Astrocyte (in vitro differentiated cells and primary cell): ENCODE measurements at regions not wholly inside any gene's neighbourhood (a gene's known extent, or its start where the extent isn't known, plus 50 kb on each side); places are given as distances from the start of the nearest gene placed in this dataset.
"Not testable (repeated sequence)": the region's sequence is repeated elsewhere in the genome, so short reads cannot be mapped to it uniquely, and the experiment has no call there.

ENCODE experiments used
- EZH2 ChIP-seq: IDR thresholded peaks from 2 replicates; pipeline ENCODE4 v1.6.1; 2012; ENCODE audit warnings: mild to moderate bottlenecking, low read length, inconsistent platforms; ENCODE audit not compliant: insufficient read depth
- TF ChIP-seq, protein P1 (sequence below): IDR thresholded peaks from 2 replicates; pipeline ENCODE4 v1.5.1; 2011; ENCODE audit warnings: low read depth, mild to moderate bottlenecking, inconsistent platforms, low read length, moderate library complexity; ENCODE audit not compliant: insufficient read depth

DNA sequence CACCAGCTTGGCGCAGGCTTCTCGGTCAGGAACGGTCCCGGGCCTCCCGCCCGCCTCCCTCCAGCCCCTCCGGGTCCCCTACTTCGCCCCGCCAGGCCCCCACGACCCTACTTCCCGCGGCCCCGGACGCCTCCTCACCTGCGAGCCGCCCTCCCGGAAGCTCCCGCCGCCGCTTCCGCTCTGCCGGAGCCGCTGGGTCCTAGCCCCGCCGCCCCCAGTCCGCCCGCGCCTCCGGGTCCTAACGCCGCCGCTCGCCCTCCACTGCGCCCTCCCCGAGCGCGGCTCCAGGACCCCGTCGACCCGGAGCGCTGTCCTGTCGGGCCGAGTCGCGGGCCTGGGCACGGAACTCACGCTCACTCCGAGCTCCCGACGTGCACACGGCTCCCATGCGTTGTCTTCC lies 422.3 kb downstream of the OR4F29 start:
- TF ChIP-seq, protein P1, sequence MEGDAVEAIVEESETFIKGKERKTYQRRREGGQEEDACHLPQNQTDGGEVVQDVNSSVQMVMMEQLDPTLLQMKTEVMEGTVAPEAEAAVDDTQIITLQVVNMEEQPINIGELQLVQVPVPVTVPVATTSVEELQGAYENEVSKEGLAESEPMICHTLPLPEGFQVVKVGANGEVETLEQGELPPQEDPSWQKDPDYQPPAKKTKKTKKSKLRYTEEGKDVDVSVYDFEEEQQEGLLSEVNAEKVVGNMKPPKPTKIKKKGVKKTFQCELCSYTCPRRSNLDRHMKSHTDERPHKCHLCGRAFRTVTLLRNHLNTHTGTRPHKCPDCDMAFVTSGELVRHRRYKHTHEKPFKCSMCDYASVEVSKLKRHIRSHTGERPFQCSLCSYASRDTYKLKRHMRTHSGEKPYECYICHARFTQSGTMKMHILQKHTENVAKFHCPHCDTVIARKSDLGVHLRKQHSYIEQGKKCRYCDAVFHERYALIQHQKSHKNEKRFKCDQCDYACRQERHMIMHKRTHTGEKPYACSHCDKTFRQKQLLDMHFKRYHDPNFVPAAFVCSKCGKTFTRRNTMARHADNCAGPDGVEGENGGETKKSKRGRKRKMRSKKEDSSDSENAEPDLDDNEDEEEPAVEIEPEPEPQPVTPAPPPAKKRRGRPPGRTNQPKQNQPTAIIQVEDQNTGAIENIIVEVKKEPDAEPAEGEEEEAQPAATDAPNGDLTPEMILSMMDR, result not testable (repeated sequence)
- TF ChIP-seq EZH2, result not testable (repeated sequence)
